K562 (cell line): ENCODE measurements at regions not wholly inside any gene's neighbourhood (a gene's known extent, or its start where the extent isn't known, plus 50 kb on each side); places are given as distances from the start of the nearest gene placed in this dataset.

Experiments
- ATAC-seq: fragments of 200-7000 bp; cut with Tn5 transposase; 3 replicates; pipeline ENCODE4 v1.9.1; 2020; ENCODE audit warnings: moderate library complexity
- BruUV-seq: library from RNA; stranded (reverse); fragments of 400-500 nt; replicated peaks from 2 replicates; lab custom pipeline; 2021; lab: Mats Ljungman, UMichigan
- CTCF ChIA-PET: fragments of 300-600 bp; formaldehyde crosslinking; extraction: SDS; loops from one replicate; lab custom pipeline; 2021; ENCODE audit warnings: low intra/inter-chr PET ratio; lab: Yijun Ruan, JAX
- POLR2A ChIA-PET: fragments of 300-600, 350-650 bp; sonication (Branson Sonifier 250); formaldehyde crosslinking; extraction: SDS; loops from one replicate; lab custom pipeline; 2021; ENCODE audit warnings: antibody characterized with exemption, inconsistent platforms; lab: Yijun Ruan, JAX
- DNase-seq, 4 experiments: peaks; one replicate each; pipeline versions ENCODE4 v3.0.0 to v3.0.0-alpha.2; 2011 to 2018; ENCODE audit warnings: low spot score in 3 of 4, mixed read lengths in 3 of 4; ENCODE audit errors: extremely low read depth in 1 of 4
- FAIRE-seq: peaks from 2 replicates; lab custom pipeline; 2011; peaks lifted over from hg19 to GRCh38; lab: Jason Lieb, UNC
- H2AFZ ChIP-seq: 2 replicates; pipeline ENCODE4 v1.6.0; 2011; ENCODE audit warnings: low read depth, low read length, control low read depth, inconsistent platforms
- H3K27ac ChIP-seq: fragments of 200-600 bp; 3 replicates; pipeline ENCODE4 v1.8.0; 2011; ENCODE audit warnings: low read depth, mild to moderate bottlenecking, control low read depth, inconsistent platforms, low read length, moderate library complexity, mixed read lengths; ENCODE audit errors: extremely low read depth
- H3K27me3 ChIP-seq, 2 experiments: fragments of 300-600 bp in 1 of 2; 2 replicates in 1 of 2; 3 replicates in 1 of 2; pipeline versions ENCODE4 v1.6.0 to v1.8.0; 2011; ENCODE audit warnings: inconsistent platforms in 2 of 2, low read length in 2 of 2, mild to moderate bottlenecking in 1 of 2, mixed read lengths in 1 of 2, moderate library complexity in 1 of 2; ENCODE audit not compliant: control insufficient read depth in 2 of 2, insufficient read depth in 2 of 2
- H3K36me3 ChIP-seq: fragments of 300-600 bp; 3 replicates; pipeline ENCODE4 v1.8.0; 2011; ENCODE audit warnings: mild to moderate bottlenecking, low read length, inconsistent platforms; ENCODE audit not compliant: control insufficient read depth, insufficient read depth
- H3K4me1 ChIP-seq, 2 experiments: fragments of 200-600 bp in 1 of 2; replicated peaks in 1 of 2; 2 replicates in 1 of 2; 3 replicates in 1 of 2; pipeline versions ENCODE4 v1.5.1 to v1.8.0; 2011; ENCODE audit warnings: inconsistent platforms in 2 of 2, low read length in 2 of 2, mild to moderate bottlenecking in 1 of 2, mixed read lengths in 1 of 2, moderate library complexity in 1 of 2; ENCODE audit not compliant: control insufficient read depth in 2 of 2, insufficient read depth in 2 of 2
- H3K4me2 ChIP-seq: 2 replicates; pipeline ENCODE4 v1.6.1; 2011; ENCODE audit warnings: low read length, control low read depth, inconsistent platforms, mixed read lengths; ENCODE audit not compliant: insufficient read depth
- H3K4me3 ChIP-seq: fragments of 200-600 bp; sonication (generic), shearing (Covaris generic); 2 replicates; pipeline ENCODE4 v1.5.1; 2016; ENCODE audit warnings: control low read depth, inconsistent platforms
- H3K79me2 ChIP-seq: fragments of 200-600 bp; 3 replicates; pipeline ENCODE4 v1.8.0; 2011; ENCODE audit warnings: low read length, inconsistent platforms; ENCODE audit not compliant: control insufficient read depth, insufficient read depth
- H3K9ac ChIP-seq, 2 experiments: 2 replicates each; pipeline versions ENCODE4 v1.6.0 to v1.6.1; 2011; ENCODE audit warnings: low read depth in 2 of 2, low read length in 2 of 2, control low read depth in 1 of 2, inconsistent platforms in 1 of 2, mild to moderate bottlenecking in 1 of 2, mixed read lengths in 1 of 2; ENCODE audit not compliant: insufficient read depth in 1 of 2
- H3K9me1 ChIP-seq: one replicate; pipeline ENCODE4 v1.6.0; 2011; ENCODE audit warnings: inconsistent platforms, mild to moderate bottlenecking, low read length, moderate library complexity; ENCODE audit not compliant: control insufficient read depth, insufficient read depth
- H3K9me3 ChIP-seq: replicated peaks from 2 replicates; pipeline ENCODE4 v1.5.1; 2011; ENCODE audit warnings: low read depth, low read length, inconsistent platforms; ENCODE audit not compliant: control insufficient read depth, insufficient read depth
- H4K20me1 ChIP-seq: replicated peaks from 2 replicates; pipeline ENCODE4 v1.6.1; 2011; ENCODE audit warnings: low read length, inconsistent platforms, mixed read lengths; ENCODE audit not compliant: control insufficient read depth, insufficient read depth
- BCOR ChIP-seq: fragments of 450-650 bp; IDR thresholded peaks from 2 replicates; pipeline ENCODE4 v1.6.1; 2016
- CREBBP ChIP-seq: IDR thresholded peaks from one replicate; pipeline ENCODE4 v1.6.1; 2012; ENCODE audit warnings: low read depth, mild to moderate bottlenecking, control low read depth, inconsistent platforms, low read length
- CTBP1 ChIP-seq: fragments of 450-650 bp; IDR thresholded peaks from 2 replicates; pipeline ENCODE4 v1.6.1; 2016; ENCODE audit warnings: borderline replicate concordance
- KAT2B ChIP-seq: IDR thresholded peaks from one replicate; pipeline ENCODE4 v1.6.1; 2012; ENCODE audit warnings: low read depth, mild to moderate bottlenecking, control low read depth, inconsistent platforms, low read length, moderate library complexity
- MCM2 ChIP-seq: fragments of 450-650 bp; IDR thresholded peaks from 2 replicates; pipeline ENCODE4 v1.6.1; 2017; ENCODE audit warnings: low read depth, mild to moderate bottlenecking
- MECOM ChIP-seq: fragments of 250-450 bp; sonication (Bioruptor Pico); IDR thresholded peaks from 2 replicates; pipeline ENCODE4 v1.8.0; 2022; ENCODE audit warnings: inconsistent platforms
- NCOA2 ChIP-seq, 2 experiments: fragments of 450-650 bp; IDR thresholded peaks; 2 replicates each; pipeline ENCODE4 v1.6.1; 2018; ENCODE audit warnings: mild to moderate bottlenecking in 2 of 2, moderate library complexity in 1 of 2; ENCODE audit not compliant: partially characterized antibody in 2 of 2
- NEUROD1 ChIP-seq: fragments of 150-350 bp; IDR thresholded peaks from 2 replicates; pipeline ENCODE4 v1.6.1; 2014; ENCODE audit warnings: borderline replicate concordance, low read length, low read depth; ENCODE audit not compliant: partially characterized antibody
- POLR2B ChIP-seq: fragments of 450-650 bp; IDR thresholded peaks from 2 replicates; pipeline ENCODE4 v1.6.1; 2018; ENCODE audit warnings: low read depth; ENCODE audit not compliant: partially characterized antibody
- POLR2H ChIP-seq: IDR thresholded peaks from 2 replicates; pipeline ENCODE4 v1.6.1; 2016; ENCODE audit warnings: missing genetic modification characterization, low read depth, mild to moderate bottlenecking, control low read depth, missing compliant biosample characterization, moderate library complexity
- RNF219 ChIP-seq: fragments of 250-450 bp; sonication (Bioruptor Pico); IDR thresholded peaks from 2 replicates; pipeline ENCODE4 v1.5.0; 2022; ENCODE audit warnings: mild to moderate bottlenecking
- SMARCE1 ChIP-seq: fragments of 450-650 bp; IDR thresholded peaks from 2 replicates; pipeline ENCODE4 v1.7.1; 2016; ENCODE audit warnings: mild to moderate bottlenecking
- WHSC1 ChIP-seq: IDR thresholded peaks from one replicate; pipeline ENCODE4 v1.6.1; 2012; ENCODE audit warnings: low read length, control low read depth, inconsistent platforms
- ZBTB7A ChIP-seq: IDR thresholded peaks from 2 replicates; pipeline ENCODE4 v1.6.1; 2011; ENCODE audit warnings: low read depth, mild to moderate bottlenecking, low read length, moderate library complexity, borderline replicate concordance; ENCODE audit not compliant: control insufficient read depth
- ZFPM2 ChIP-seq: fragments of 250-450 bp; sonication (Bioruptor Pico); IDR thresholded peaks from 2 replicates; pipeline ENCODE4 v1.5.1; 2022; ENCODE audit warnings: mild to moderate bottlenecking
- ZNF347 ChIP-seq: fragments of 450-650 bp; formaldehyde crosslinking; IDR thresholded peaks from 2 replicates; pipeline ENCODE4 v1.4.0; 2020; ENCODE audit warnings: low read depth, mild to moderate bottlenecking, moderate library complexity
- ZNF444 ChIP-seq: fragments of 250-450 bp; sonication (Bioruptor Pico); IDR thresholded peaks from 2 replicates; pipeline ENCODE4 v1.4.0; 2020; ENCODE audit warnings: mild to moderate bottlenecking, moderate library complexity
- ZNF449 ChIP-seq: fragments of 250-450 bp; sonication (Bioruptor Pico); IDR thresholded peaks from 2 replicates; pipeline ENCODE4 v1.8.0; 2022; ENCODE audit warnings: moderate library complexity, mild to moderate bottlenecking, inconsistent platforms
- ZNF695 ChIP-seq: fragments of 450-650 bp; formaldehyde crosslinking; IDR thresholded peaks from 2 replicates; pipeline ENCODE4 v1.4.0; 2020; ENCODE audit warnings: mild to moderate bottlenecking, moderate library complexity
- ZNF707 ChIP-seq: fragments of 250-450 bp; sonication (Bioruptor Pico); conservative IDR thresholded peaks from 2 replicates; pipeline ENCODE4 v1.8.0; 2022; ENCODE audit warnings: inconsistent platforms, mild to moderate bottlenecking, moderate library complexity
- WGBS: fragments of 100-300 bp; shearing (Covaris generic); methylation state at CpG from one replicate; pipeline ENCODE4 v1.1.6; 2016; ENCODE audit warnings: low coverage, mixed read lengths; ENCODE audit not compliant: insufficient coverage; ENCODE audit errors: missing lambda C conversion rate; 5-methylcytosine and 5-hydroxymethylcytosine counted together
- in situ Hi-C: fragments of 300-500 bp; cut with MboI; formaldehyde crosslinking; loops from 4 replicates; pipeline ENCODE4 v1.15.0; 2018; ENCODE audit warnings: inconsistent platforms, mixed read lengths
- intact Hi-C: fragments of 100-400 bp; cut with micrococcal nuclease; formaldehyde crosslinking; loops from 2 replicates; pipeline ENCODE4 v1.14.2; 2022
- TF ChIP-seq, protein P1 (sequence below): fragments of 250-450 bp; sonication (Bioruptor Pico); IDR thresholded peaks from 2 replicates; pipeline ENCODE4 v1.6.1; 2021; ENCODE audit warnings: mild to moderate bottlenecking

DNA sequence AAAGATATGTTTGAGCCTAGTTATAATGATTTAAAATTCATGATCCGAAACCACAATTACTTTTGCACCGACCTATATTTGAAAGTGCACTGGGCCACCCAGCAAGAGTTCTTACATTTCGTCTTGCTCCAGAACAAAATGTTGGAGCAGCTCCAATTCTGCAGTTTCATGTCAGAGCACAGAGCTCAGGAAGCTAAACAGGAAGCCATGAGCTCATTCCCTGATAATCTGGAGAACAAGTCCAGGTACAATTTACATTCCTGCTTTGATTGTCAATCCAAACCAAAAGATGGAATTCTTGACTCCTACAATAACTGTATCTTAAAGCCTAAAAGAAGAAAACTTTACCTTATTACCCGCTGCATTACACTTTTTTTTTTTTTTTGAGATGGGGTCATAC, 131.8 kb downstream of the KCTD12 start (continued):
- TF ChIP-seq SMARCE1, result no peak
- no peak for TF ChIP-seq ZNF444 (CRISPR knock-in tag)

DNA sequence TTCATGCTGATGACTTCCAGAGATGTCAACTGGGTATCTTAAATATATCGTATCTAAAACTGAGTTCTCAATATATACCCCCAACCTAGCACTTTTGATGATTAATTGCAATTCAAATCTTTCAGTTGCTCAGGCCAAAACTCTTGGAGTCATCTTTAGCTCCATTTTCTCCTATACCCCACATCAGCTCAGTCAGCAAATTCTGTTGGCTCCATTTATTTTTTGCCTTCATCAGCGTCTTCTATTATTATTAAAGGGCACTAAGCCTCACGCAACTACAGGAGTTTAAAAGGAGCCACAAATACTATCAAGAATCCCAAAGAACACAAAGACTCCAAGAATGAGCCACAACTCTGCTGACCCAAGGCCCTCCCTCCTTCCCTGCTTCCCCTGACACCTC, 134.9 kb downstream of the KCTD12 start:
- H2AFZ ChIP-seq, result no peak overlapping the region
- no peaks in the 10 kb centered on the region for H4K20me1 ChIP-seq
- no peaks in the 10 kb centered on the region for H3K36me3 ChIP-seq
- no peaks in the 10 kb centered on the region for H3K9me3 ChIP-seq
- no peaks in the 10 kb centered on the region for H3K4me1 ChIP-seq
- WGBS, result 0% methylated on average over 1 of the region's 3 CpGs
- H3K9ac ChIP-seq, result no peak overlapping the region
- CTCF ChIA-PET, result no interaction called here
- intact Hi-C loops (no loop called here), in situ Hi-C loops (no loop called here)
- no peak for FAIRE-seq
- H3K9me1 ChIP-seq, result no peaks in the 10 kb centered on the region
- POLR2A ChIA-PET, result no interaction called here
- no peaks in the 10 kb centered on the region for H3K79me2 ChIP-seq
- H3K4me3 ChIP-seq, result no peak overlapping the region
- BruUV-seq, result no TSS peak
- H3K27ac ChIP-seq, result no peak overlapping the region
- no peaks in the 10 kb centered on the region for H3K27me3 ChIP-seq
- DNase-seq, result no peak
- no peak overlapping the region for H3K4me2 ChIP-seq
- ATAC-seq, result no peak
- TF ChIP-seq ZNF347, result no peak
- TF ChIP-seq POLR2B, result no peak
- TF ChIP-seq BCOR, result no peak
- TF ChIP-seq WHSC1, result no peak
- no peak for TF ChIP-seq MECOM
- TF ChIP-seq KAT2B, result no peak
- TF ChIP-seq CREBBP, result no peak
- TF ChIP-seq ZNF695 (CRISPR knock-in tag), result no peak
- no peak for TF ChIP-seq ZBTB7A
- no peak for TF ChIP-seq POLR2H (tag)
- no peak for TF ChIP-seq CTBP1
- no peak for TF ChIP-seq RNF219
- no peak for TF ChIP-seq ZNF707
- TF ChIP-seq, protein P1, sequence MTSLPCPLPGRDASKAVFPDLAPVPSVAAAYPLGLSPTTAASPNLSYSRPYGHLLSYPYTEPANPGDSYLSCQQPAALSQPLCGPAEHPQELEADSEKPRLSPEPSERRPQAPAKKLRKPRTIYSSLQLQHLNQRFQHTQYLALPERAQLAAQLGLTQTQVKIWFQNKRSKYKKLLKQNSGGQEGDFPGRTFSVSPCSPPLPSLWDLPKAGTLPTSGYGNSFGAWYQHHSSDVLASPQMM, result no peak
- TF ChIP-seq NEUROD1, result no peak
- TF ChIP-seq NCOA2 (IDR thresholded peaks at IDR 0.05; ENCODE audit: partially characterized antibody in 2 of 2), result no peak
- no peak for TF ChIP-seq MCM2
- no peak for TF ChIP-seq ZNF449 (CRISPR knock-in tag)
- no peak for TF ChIP-seq ZFPM2
